WTC11 (cell line): ENCODE measurements at regions not wholly inside any gene's neighbourhood (a gene's known extent, or its start where the extent isn't known, plus 50 kb on each side); places are given as distances from the start of the nearest gene placed in this dataset.

Experiments
- ATAC-seq: fragments of 200-7000 bp; cut with Tn5 transposase; 2 replicates; pipeline ENCODE4 v1.10.0; 2021; ENCODE audit warnings: mild to moderate bottlenecking, moderate library complexity
- CTCF ChIA-PET: fragments of 300-600 bp; sonication (Branson Sonifier 250); formaldehyde crosslinking; loops from one replicate; lab custom pipeline; 2021; ENCODE audit warnings: antibody characterized with exemption; lab: Charles Lee
- POLR2A ChIA-PET: fragments of 350-600 bp; sonication (Branson Sonifier 250); formaldehyde crosslinking; loops from one replicate; lab custom pipeline; 2021; ENCODE audit warnings: antibody characterized with exemption; lab: Charles Lee
- DNase-seq: peaks from one replicate; pipeline ENCODE4 v3.0.0; 2021; ENCODE audit warnings: low spot score
- H3K27ac Mint-ChIP-seq: 2 replicates; pipeline ENCODE4 v1.8.0; 2021; ENCODE audit warnings: mixed read lengths
- H3K27me3 Mint-ChIP-seq: 2 replicates; pipeline ENCODE4 v1.8.0; 2021; ENCODE audit warnings: low read depth, mild to moderate bottlenecking, moderate library complexity, mixed read lengths
- H3K36me3 Mint-ChIP-seq: 2 replicates; pipeline ENCODE4 v1.8.0; 2021; ENCODE audit warnings: mixed read lengths
- H3K4me1 Mint-ChIP-seq: 2 replicates; pipeline ENCODE4 v1.8.0; 2022; ENCODE audit warnings: mixed read lengths
- H3K4me3 Mint-ChIP-seq: 2 replicates; pipeline ENCODE4 v1.8.0; 2021; ENCODE audit warnings: mild to moderate bottlenecking, moderate library complexity, mixed read lengths
- H3K9me3 Mint-ChIP-seq: 2 replicates; pipeline ENCODE4 v1.8.0; 2021; ENCODE audit warnings: mixed read lengths
- FOXP1 ChIP-seq: sonication (generic); formaldehyde crosslinking; IDR thresholded peaks from 2 replicates; pipeline ENCODE4 v1.8.0; 2022; ENCODE audit warnings: missing genetic modification reagents, mild to moderate bottlenecking, moderate library complexity, borderline replicate concordance
- GRHL2 ChIP-seq: fragments of 250-450 bp; sonication (Bioruptor Pico); IDR thresholded peaks from 2 replicates; pipeline ENCODE4 v1.8.0; 2022; ENCODE audit warnings: mild to moderate bottlenecking, moderate library complexity; ENCODE audit not compliant: insufficient replicate concordance, severe bottlenecking
- JAZF1 ChIP-seq: fragments of 250-450 bp; sonication (Bioruptor Pico); IDR thresholded peaks from 2 replicates; pipeline ENCODE4 v1.9.0; 2021; ENCODE audit warnings: moderate library complexity, mild to moderate bottlenecking, inconsistent platforms
- MLX ChIP-seq: sonication (generic); formaldehyde crosslinking; IDR thresholded peaks from 2 replicates; pipeline ENCODE4 v1.8.1; 2023; ENCODE audit warnings: mild to moderate bottlenecking, missing genetic modification reagents, moderate library complexity
- NFE2L1 ChIP-seq: sonication (generic); formaldehyde crosslinking; IDR thresholded peaks from 2 replicates; pipeline ENCODE4 v1.8.1; 2023; ENCODE audit warnings: missing genetic modification reagents
- PRRX2 ChIP-seq: fragments of 250-450 bp; sonication (Bioruptor Pico); IDR thresholded peaks from 2 replicates; pipeline ENCODE4 v1.8.0; 2021; ENCODE audit warnings: mild to moderate bottlenecking
- USF1 ChIP-seq: sonication (generic); formaldehyde crosslinking; IDR thresholded peaks from 2 replicates; pipeline ENCODE4 v1.8.0; 2022; ENCODE audit warnings: mild to moderate bottlenecking, missing genetic modification reagents
- ZNF423 ChIP-seq: fragments of 250-450 bp; sonication (Bioruptor Pico); IDR thresholded peaks from 2 replicates; pipeline ENCODE4 v2.1.2; 2022; ENCODE audit warnings: mild to moderate bottlenecking, moderate library complexity
- TF ChIP-seq, protein P1 (sequence below): sonication (generic); formaldehyde crosslinking; IDR thresholded peaks from 2 replicates; pipeline ENCODE4 v1.8.0; 2023; ENCODE audit warnings: missing genetic modification reagents, mild to moderate bottlenecking, borderline replicate concordance
- TF ChIP-seq, protein P2 (sequence below): fragments of 250-450 bp; sonication (Bioruptor Pico); IDR thresholded peaks from 2 replicates; pipeline ENCODE4 v1.8.0; 2021; ENCODE audit warnings: mild to moderate bottlenecking
- TF ChIP-seq, protein P3 (sequence below): fragments of 250-450 bp; sonication (Bioruptor Pico); IDR thresholded peaks from 2 replicates; pipeline ENCODE4 v1.9.0; 2021; ENCODE audit warnings: mild to moderate bottlenecking
- TF ChIP-seq, protein P4 (sequence below): sonication (generic); formaldehyde crosslinking; IDR thresholded peaks from 2 replicates; pipeline ENCODE4 v1.8.1; 2022; ENCODE audit warnings: mild to moderate bottlenecking, missing genetic modification reagents, moderate library complexity, borderline replicate concordance
- TF ChIP-seq, protein P5 (sequence below): fragments of 250-450 bp; sonication (Bioruptor Pico); IDR thresholded peaks from 2 replicates; pipeline ENCODE4 v1.9.0; 2021; ENCODE audit warnings: mild to moderate bottlenecking, borderline replicate concordance
- TF ChIP-seq, protein P6 (sequence below): sonication (generic); formaldehyde crosslinking; conservative IDR thresholded peaks from 2 replicates; pipeline ENCODE4 v1.8.1; 2022; ENCODE audit warnings: mild to moderate bottlenecking, missing genetic modification reagents
- TF ChIP-seq, protein P7 (sequence below): sonication (generic); formaldehyde crosslinking; IDR thresholded peaks from 2 replicates; pipeline ENCODE4 v1.8.1; 2023; ENCODE audit warnings: mild to moderate bottlenecking, moderate library complexity, missing genetic modification reagents

DNA sequence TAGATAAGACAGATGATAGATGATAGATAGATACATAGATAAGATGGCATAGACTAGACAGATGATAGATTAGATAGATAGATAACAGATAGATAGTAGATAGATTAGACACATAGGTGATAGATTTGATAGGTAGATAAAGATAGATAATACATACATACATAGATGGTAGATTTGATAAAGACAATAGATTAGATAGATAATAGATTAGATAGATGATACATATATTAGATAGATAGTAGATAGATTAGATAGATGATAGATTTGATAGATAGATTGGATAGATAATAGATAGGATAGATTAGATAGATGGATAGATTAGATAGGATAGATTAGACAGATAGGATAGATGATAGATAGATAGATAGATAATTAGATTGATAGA is 327.6 kb downstream of the BRD1 start:
- ATAC-seq (no peak), DNase-seq (no peak)
- H3K27me3 Mint-ChIP-seq: no peaks in the 10 kb centered on the region
- no peak overlapping the region for H3K4me3 Mint-ChIP-seq
- TF ChIP-seq NFE2L1 (CRISPR knock-in tag): no peak
- TF ChIP-seq, protein P1, sequence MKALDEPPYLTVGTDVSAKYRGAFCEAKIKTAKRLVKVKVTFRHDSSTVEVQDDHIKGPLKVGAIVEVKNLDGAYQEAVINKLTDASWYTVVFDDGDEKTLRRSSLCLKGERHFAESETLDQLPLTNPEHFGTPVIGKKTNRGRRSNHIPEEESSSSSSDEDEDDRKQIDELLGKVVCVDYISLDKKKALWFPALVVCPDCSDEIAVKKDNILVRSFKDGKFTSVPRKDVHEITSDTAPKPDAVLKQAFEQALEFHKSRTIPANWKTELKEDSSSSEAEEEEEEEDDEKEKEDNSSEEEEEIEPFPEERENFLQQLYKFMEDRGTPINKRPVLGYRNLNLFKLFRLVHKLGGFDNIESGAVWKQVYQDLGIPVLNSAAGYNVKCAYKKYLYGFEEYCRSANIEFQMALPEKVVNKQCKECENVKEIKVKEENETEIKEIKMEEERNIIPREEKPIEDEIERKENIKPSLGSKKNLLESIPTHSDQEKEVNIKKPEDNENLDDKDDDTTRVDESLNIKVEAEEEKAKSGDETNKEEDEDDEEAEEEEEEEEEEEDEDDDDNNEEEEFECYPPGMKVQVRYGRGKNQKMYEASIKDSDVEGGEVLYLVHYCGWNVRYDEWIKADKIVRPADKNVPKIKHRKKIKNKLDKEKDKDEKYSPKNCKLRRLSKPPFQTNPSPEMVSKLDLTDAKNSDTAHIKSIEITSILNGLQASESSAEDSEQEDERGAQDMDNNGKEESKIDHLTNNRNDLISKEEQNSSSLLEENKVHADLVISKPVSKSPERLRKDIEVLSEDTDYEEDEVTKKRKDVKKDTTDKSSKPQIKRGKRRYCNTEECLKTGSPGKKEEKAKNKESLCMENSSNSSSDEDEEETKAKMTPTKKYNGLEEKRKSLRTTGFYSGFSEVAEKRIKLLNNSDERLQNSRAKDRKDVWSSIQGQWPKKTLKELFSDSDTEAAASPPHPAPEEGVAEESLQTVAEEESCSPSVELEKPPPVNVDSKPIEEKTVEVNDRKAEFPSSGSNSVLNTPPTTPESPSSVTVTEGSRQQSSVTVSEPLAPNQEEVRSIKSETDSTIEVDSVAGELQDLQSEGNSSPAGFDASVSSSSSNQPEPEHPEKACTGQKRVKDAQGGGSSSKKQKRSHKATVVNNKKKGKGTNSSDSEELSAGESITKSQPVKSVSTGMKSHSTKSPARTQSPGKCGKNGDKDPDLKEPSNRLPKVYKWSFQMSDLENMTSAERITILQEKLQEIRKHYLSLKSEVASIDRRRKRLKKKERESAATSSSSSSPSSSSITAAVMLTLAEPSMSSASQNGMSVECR: no peak
- no peak for TF ChIP-seq USF1 (CRISPR knock-in tag)
- TF ChIP-seq, protein P2, sequence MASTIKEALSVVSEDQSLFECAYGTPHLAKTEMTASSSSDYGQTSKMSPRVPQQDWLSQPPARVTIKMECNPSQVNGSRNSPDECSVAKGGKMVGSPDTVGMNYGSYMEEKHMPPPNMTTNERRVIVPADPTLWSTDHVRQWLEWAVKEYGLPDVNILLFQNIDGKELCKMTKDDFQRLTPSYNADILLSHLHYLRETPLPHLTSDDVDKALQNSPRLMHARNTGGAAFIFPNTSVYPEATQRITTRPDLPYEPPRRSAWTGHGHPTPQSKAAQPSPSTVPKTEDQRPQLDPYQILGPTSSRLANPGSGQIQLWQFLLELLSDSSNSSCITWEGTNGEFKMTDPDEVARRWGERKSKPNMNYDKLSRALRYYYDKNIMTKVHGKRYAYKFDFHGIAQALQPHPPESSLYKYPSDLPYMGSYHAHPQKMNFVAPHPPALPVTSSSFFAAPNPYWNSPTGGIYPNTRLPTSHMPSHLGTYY (CRISPR knock-in tag): no peak
- no peak for TF ChIP-seq PRRX2 (CRISPR knock-in tag)
- TF ChIP-seq, protein P3, sequence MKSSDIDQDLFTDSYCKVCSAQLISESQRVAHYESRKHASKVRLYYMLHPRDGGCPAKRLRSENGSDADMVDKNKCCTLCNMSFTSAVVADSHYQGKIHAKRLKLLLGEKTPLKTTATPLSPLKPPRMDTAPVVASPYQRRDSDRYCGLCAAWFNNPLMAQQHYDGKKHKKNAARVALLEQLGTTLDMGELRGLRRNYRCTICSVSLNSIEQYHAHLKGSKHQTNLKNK: no peak
- TF ChIP-seq, protein P4, sequence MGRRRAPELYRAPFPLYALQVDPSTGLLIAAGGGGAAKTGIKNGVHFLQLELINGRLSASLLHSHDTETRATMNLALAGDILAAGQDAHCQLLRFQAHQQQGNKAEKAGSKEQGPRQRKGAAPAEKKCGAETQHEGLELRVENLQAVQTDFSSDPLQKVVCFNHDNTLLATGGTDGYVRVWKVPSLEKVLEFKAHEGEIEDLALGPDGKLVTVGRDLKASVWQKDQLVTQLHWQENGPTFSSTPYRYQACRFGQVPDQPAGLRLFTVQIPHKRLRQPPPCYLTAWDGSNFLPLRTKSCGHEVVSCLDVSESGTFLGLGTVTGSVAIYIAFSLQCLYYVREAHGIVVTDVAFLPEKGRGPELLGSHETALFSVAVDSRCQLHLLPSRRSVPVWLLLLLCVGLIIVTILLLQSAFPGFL (CRISPR knock-in tag): no peak
- no peak for TF ChIP-seq ZNF423 (CRISPR knock-in tag)
- no peak for TF ChIP-seq JAZF1 (CRISPR knock-in tag)
- no peak for TF ChIP-seq FOXP1 (CRISPR knock-in tag)
- TF ChIP-seq, protein P5, sequence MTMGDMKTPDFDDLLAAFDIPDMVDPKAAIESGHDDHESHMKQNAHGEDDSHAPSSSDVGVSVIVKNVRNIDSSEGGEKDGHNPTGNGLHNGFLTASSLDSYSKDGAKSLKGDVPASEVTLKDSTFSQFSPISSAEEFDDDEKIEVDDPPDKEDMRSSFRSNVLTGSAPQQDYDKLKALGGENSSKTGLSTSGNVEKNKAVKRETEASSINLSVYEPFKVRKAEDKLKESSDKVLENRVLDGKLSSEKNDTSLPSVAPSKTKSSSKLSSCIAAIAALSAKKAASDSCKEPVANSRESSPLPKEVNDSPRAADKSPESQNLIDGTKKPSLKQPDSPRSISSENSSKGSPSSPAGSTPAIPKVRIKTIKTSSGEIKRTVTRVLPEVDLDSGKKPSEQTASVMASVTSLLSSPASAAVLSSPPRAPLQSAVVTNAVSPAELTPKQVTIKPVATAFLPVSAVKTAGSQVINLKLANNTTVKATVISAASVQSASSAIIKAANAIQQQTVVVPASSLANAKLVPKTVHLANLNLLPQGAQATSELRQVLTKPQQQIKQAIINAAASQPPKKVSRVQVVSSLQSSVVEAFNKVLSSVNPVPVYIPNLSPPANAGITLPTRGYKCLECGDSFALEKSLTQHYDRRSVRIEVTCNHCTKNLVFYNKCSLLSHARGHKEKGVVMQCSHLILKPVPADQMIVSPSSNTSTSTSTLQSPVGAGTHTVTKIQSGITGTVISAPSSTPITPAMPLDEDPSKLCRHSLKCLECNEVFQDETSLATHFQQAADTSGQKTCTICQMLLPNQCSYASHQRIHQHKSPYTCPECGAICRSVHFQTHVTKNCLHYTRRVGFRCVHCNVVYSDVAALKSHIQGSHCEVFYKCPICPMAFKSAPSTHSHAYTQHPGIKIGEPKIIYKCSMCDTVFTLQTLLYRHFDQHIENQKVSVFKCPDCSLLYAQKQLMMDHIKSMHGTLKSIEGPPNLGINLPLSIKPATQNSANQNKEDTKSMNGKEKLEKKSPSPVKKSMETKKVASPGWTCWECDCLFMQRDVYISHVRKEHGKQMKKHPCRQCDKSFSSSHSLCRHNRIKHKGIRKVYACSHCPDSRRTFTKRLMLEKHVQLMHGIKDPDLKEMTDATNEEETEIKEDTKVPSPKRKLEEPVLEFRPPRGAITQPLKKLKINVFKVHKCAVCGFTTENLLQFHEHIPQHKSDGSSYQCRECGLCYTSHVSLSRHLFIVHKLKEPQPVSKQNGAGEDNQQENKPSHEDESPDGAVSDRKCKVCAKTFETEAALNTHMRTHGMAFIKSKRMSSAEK (CRISPR knock-in tag): no peak
- TF ChIP-seq, protein P6, sequence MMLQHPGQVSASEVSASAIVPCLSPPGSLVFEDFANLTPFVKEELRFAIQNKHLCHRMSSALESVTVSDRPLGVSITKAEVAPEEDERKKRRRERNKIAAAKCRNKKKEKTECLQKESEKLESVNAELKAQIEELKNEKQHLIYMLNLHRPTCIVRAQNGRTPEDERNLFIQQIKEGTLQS (CRISPR knock-in tag): no peak
- TF ChIP-seq GRHL2 (CRISPR knock-in tag): no peak
- TF ChIP-seq, protein P7, sequence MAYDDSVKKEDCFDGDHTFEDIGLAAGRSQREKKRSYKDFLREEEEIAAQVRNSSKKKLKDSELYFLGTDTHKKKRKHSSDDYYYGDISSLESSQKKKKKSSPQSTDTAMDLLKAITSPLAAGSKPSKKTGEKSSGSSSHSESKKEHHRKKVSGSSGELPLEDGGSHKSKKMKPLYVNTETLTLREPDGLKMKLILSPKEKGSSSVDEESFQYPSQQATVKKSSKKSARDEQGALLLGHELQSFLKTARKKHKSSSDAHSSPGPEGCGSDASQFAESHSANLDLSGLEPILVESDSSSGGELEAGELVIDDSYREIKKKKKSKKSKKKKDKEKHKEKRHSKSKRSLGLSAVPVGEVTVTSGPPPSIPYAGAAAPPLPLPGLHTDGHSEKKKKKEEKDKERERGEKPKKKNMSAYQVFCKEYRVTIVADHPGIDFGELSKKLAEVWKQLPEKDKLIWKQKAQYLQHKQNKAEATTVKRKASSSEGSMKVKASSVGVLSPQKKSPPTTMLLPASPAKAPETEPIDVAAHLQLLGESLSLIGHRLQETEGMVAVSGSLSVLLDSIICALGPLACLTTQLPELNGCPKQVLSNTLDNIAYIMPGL: no peak
- no peak for TF ChIP-seq MLX (CRISPR knock-in tag)
- H3K27ac Mint-ChIP-seq: no peak overlapping the region
- H3K4me1 Mint-ChIP-seq: no peaks in the 10 kb centered on the region
- CTCF ChIA-PET: no interaction called here
- H3K36me3 Mint-ChIP-seq: no peaks in the 10 kb centered on the region
- POLR2A ChIA-PET: no interaction called here
- H3K9me3 Mint-ChIP-seq: 0 out of 2 replicates have a peak, but pooled peaks cover 5% of the 10 kb centered on the region
